Right cardiac atrium (tissue), 5 donors: ENCODE measurements at regions not wholly inside any gene's neighbourhood (a gene's known extent, or its start where the extent isn't known, plus 50 kb on each side); places are given as distances from the start of the nearest gene placed in this dataset.
A peak's percentile ranks its signal among the peaks of the same experiment; 100 is the strongest.

Experiments used
- ATAC-seq, 2 donors: fragments of 200-7000 bp; cut with Tn5 transposase; one replicate each; pipeline versions ENCODE4 v1.8.0 to v1.9.1; 2020; ENCODE audit warnings: moderate library complexity in 2 of 2, mild to moderate bottlenecking in 1 of 2
- DNase-seq, 3 donors: peaks; one replicate each; pipeline ENCODE4 v3.0.0-alpha.2; 2020
- H3K27ac ChIP-seq: one replicate; pipeline ENCODE4 v1.5.1; 2013; ENCODE audit warnings: mild to moderate bottlenecking, low read length, control low read depth, moderate library complexity
- H3K27me3 ChIP-seq: one replicate; pipeline ENCODE4 v1.6.1; 2013; ENCODE audit not compliant: control insufficient read depth, insufficient read depth
- H3K4me1 ChIP-seq: one replicate; pipeline ENCODE4 v1.6.1; 2013; ENCODE audit warnings: low read length; ENCODE audit not compliant: control insufficient read depth, insufficient read depth
- H3K4me3 ChIP-seq: one replicate; pipeline ENCODE4 v1.5.1; 2013; ENCODE audit warnings: low read length, control low read depth
- H3K9me3 ChIP-seq: one replicate; pipeline ENCODE4 v1.6.1; 2013; ENCODE audit warnings: low read length; ENCODE audit not compliant: control insufficient read depth
- WGBS: extraction: QIAGEN DNeasy Blood & Tissue Kit; methylation state at CpG from one replicate; pipeline ENCODE4 v1.1.7; 2013; 5-methylcytosine and 5-hydroxymethylcytosine counted together
- intact Hi-C, 4 donors: fragments of 100-400 bp; cut with DNase I; formaldehyde crosslinking; loops; one replicate each; pipeline versions ENCODE4 v1.11.0 to v1.14.0; 2022 to 2023
- donor health status: healthy with polysubstance abuse.
- donor health status: DM: no; HTN: yes; CAD: no.
- donor health status: DM: no; HTN: no; CAD: no.
- donor health status: DM: no; HTN: yes; CAD: no; lungs with severe emphysema.
- donor health status: DM: yes; HTN: yes; CAD: no.

GRCh38 chr17:17419166-17419565 lies 57.6 kb upstream of the MED9 start:
- H3K9me3 ChIP-seq = no peaks in the 10 kb centered on the region
- intact Hi-C loops = no loop called here
- no peak overlapping the region for H3K4me3 ChIP-seq
- no peaks in the 10 kb centered on the region for H3K27me3 ChIP-seq
- 96% methylated on average over 2 of the region's 2 CpGs for WGBS
- H3K4me1 ChIP-seq = peaks cover 10% of the 10 kb centered on the region
- no peak for ATAC-seq
- no peak for DNase-seq
- no peak overlapping the region for H3K27ac ChIP-seq

GRCh38 chr17:17419631-17420030 lies 57.2 kb upstream of the MED9 start:
- ATAC-seq (peak in 1 of 2 donors; percentile 12), DNase-seq (no peak)
- 63% methylated on average over 4 of the region's 4 CpGs for WGBS
- intact Hi-C loops = loop anchor here in 1 of 4 donors (10.0 kb wide), 1 partner anchor 75 kb away; the partner anchor contains the start of gene RASD1
- Histone ChIP-seq H3K4me3 (no peak overlapping the region), H3K27ac (peak overlapping the region; percentile 70), H3K9me3 (no peaks in the 10 kb centered on the region), H3K27me3 (no peaks in the 10 kb centered on the region), H3K4me1 (peaks cover 10% of the 10 kb centered on the region)

GRCh38 chr17:17420082-17420481 lies 56.7 kb upstream of the MED9 start:
- H3K4me3 ChIP-seq = no peak overlapping the region
- H3K9me3 ChIP-seq = no peaks in the 10 kb centered on the region
- ATAC-seq (peak; percentile 24 to 49), DNase-seq (peak; percentile 73 to 86 (median 83))
- peak overlapping the region; percentile 70 for H3K27ac ChIP-seq
- H3K4me1 ChIP-seq = peaks cover 10% of the 10 kb centered on the region
- intact Hi-C loops = loop anchor here in 1 of 4 donors (10.0 kb wide), 1 partner anchor 75 kb away; the partner anchor contains the start of gene RASD1
- H3K27me3 ChIP-seq = no peaks in the 10 kb centered on the region
- 20% methylated on average over 4 of the region's 4 CpGs for WGBS

- DNase-seq (peak; percentile 90 to 92 (median 92)), ATAC-seq (peak; percentile 71 to 77)
- WGBS = 56% methylated on average over 16 of the region's 16 CpGs
- Histone ChIP-seq H3K27me3 (no peaks in the 10 kb centered on the region), H3K4me1 (peaks cover 10% of the 10 kb centered on the region), H3K9me3 (no peaks in the 10 kb centered on the region), H3K27ac (peak overlapping the region; percentile 70), H3K4me3 (no peak overlapping the region)
- intact Hi-C loops = loop anchor here in 1 of 4 donors (10.0 kb wide), 1 partner anchor 74 kb away; the partner anchor contains the start of gene RASD1
These were observed 56.1 kb upstream of the MED9 start for GRCh38 chr17:17420561-17421269.

- Histone ChIP-seq H3K9me3 (no peaks in the 10 kb centered on the region), H3K27me3 (no peaks in the 10 kb centered on the region), H3K4me3 (no peak overlapping the region), H3K4me1 (peaks cover 10% of the 10 kb centered on the region), H3K27ac (no peak overlapping the region)
- intact Hi-C loops = loop anchor here in 1 of 4 donors (10.0 kb wide), 1 partner anchor 73 kb away; the partner anchor contains the start of gene RASD1
- DNase-seq (no peak), ATAC-seq (no peak)
- 95% methylated on average over 10 of the region's 10 CpGs for WGBS
These were observed 55.2 kb upstream of the MED9 start for GRCh38 chr17:17421346-17422216.

GRCh38 chr17:17422217-17422610 lies 54.6 kb upstream of the MED9 start:
- ATAC-seq (no peak), DNase-seq (no peak)
- H3K4me3 ChIP-seq = no peak overlapping the region
- no peaks in the 10 kb centered on the region for H3K27me3 ChIP-seq
- 86% methylated on average over 5 of the region's 5 CpGs for WGBS
- no peaks in the 10 kb centered on the region for H3K9me3 ChIP-seq
- no peak overlapping the region for H3K27ac ChIP-seq
- intact Hi-C loops = loop anchor here in 1 of 4 donors (10.0 kb wide), 1 partner anchor 73 kb away; the partner anchor contains the start of gene RASD1
- peaks cover 10% of the 10 kb centered on the region for H3K4me1 ChIP-seq

GRCh38 chr17:17422641-17423040 lies 54.2 kb upstream of the MED9 start:
- Histone ChIP-seq H3K27me3 (no peaks in the 10 kb centered on the region), H3K27ac (no peak overlapping the region), H3K4me3 (no peak overlapping the region), H3K4me1 (peaks cover 10% of the 10 kb centered on the region), H3K9me3 (no peaks in the 10 kb centered on the region)
- ATAC-seq = no peak
- WGBS = 74% methylated on average over 7 of the region's 7 CpGs
- intact Hi-C loops = loop anchor here in 1 of 4 donors (10.0 kb wide), 1 partner anchor 72 kb away; the partner anchor contains the start of gene RASD1
- DNase-seq = no peak

GRCh38 chr17:17423656-17424055 lies 53.1 kb upstream of the MED9 start:
- Histone ChIP-seq H3K9me3 (no peaks in the 10 kb centered on the region), H3K27ac (no peak overlapping the region), H3K4me3 (no peak overlapping the region), H3K4me1 (peaks cover 7% of the 10 kb centered on the region), H3K27me3 (no peaks in the 10 kb centered on the region)
- DNase-seq (no peak), ATAC-seq (no peak)
- WGBS = 89% methylated on average over 4 of the region's 4 CpGs
- intact Hi-C loops = loop anchor here in 1 of 4 donors (10.0 kb wide), 1 partner anchor 71 kb away; the partner anchor contains the start of gene RASD1

GRCh38 chr17:17424552-17424951 lies 52.2 kb upstream of the MED9 start:
- ATAC-seq (no peak), DNase-seq (no peak)
- no peaks in the 10 kb centered on the region for H3K27me3 ChIP-seq
- H3K27ac ChIP-seq = no peak overlapping the region
- 70% methylated on average over 2 of the region's 2 CpGs for WGBS
- no peaks in the 10 kb centered on the region for H3K9me3 ChIP-seq
- peaks cover 4% of the 10 kb centered on the region for H3K4me1 ChIP-seq
- H3K4me3 ChIP-seq = no peak overlapping the region
- intact Hi-C loops = loop anchor here in 1 of 4 donors (10.0 kb wide), 1 partner anchor 70 kb away; the partner anchor contains the start of gene RASD1

- 97% methylated on average over 7 of the region's 7 CpGs for WGBS
- H3K27ac ChIP-seq = no peak overlapping the region
- peaks cover 2% of the 10 kb centered on the region for H3K4me1 ChIP-seq
- no peaks in the 10 kb centered on the region for H3K9me3 ChIP-seq
- intact Hi-C loops = loop anchor here in 1 of 4 donors (10.0 kb wide), 1 partner anchor 70 kb away; the partner anchor contains the start of gene RASD1
- no peaks in the 10 kb centered on the region for H3K27me3 ChIP-seq
- DNase-seq (no peak), ATAC-seq (no peak)
- no peak overlapping the region for H3K4me3 ChIP-seq
These were observed 51.8 kb upstream of the MED9 start for GRCh38 chr17:17425005-17425404.
